Mesenchymal stem cell (in vitro differentiated cells and primary cell): ENCODE measurements at regions not wholly inside any gene's neighbourhood (a gene's known extent, or its start where the extent isn't known, plus 50 kb on each side); places are given as distances from the start of the nearest gene placed in this dataset.

Experiments
- DNase-seq: peaks from one replicate; pipeline ENCODE4 v3.0.0-alpha.2; 2013
- H2AFZ ChIP-seq: one replicate; pipeline ENCODE4 v1.6.1; 2013; ENCODE audit warnings: low read depth, mild to moderate bottlenecking, control low read depth, inconsistent platforms, low read length, moderate library complexity
- H2AK5ac ChIP-seq: 2 replicates; pipeline ENCODE4 v1.6.1; 2013; ENCODE audit warnings: low read length, moderate library complexity, mild to moderate bottlenecking, inconsistent platforms; ENCODE audit not compliant: severe bottlenecking
- H2BK120ac ChIP-seq: one replicate; pipeline ENCODE4 v1.6.1; 2013; ENCODE audit warnings: low read depth, mild to moderate bottlenecking, inconsistent platforms, low read length, moderate library complexity
- H2BK12ac ChIP-seq, 2 experiments: one replicate each; pipeline ENCODE4 v1.6.1; 2013; ENCODE audit warnings: inconsistent platforms in 2 of 2, low read length in 2 of 2, mild to moderate bottlenecking in 2 of 2, moderate library complexity in 2 of 2, control low read depth in 1 of 2
- H2BK15ac ChIP-seq: one replicate; pipeline ENCODE4 v1.6.1; 2013; ENCODE audit warnings: mild to moderate bottlenecking, low read depth, inconsistent platforms; ENCODE audit not compliant: poor library complexity, severe bottlenecking
- H2BK5ac ChIP-seq: 2 replicates; pipeline ENCODE4 v1.6.1; 2013; ENCODE audit warnings: low read depth, mild to moderate bottlenecking, low read length, control low read depth, inconsistent platforms; ENCODE audit not compliant: poor library complexity, severe bottlenecking
- H3K14ac ChIP-seq, 2 experiments: one replicate each; pipeline ENCODE4 v1.6.1; 2013; ENCODE audit warnings: inconsistent platforms in 2 of 2, low read length in 2 of 2, control low read depth in 1 of 2, mild to moderate bottlenecking in 1 of 2, moderate library complexity in 1 of 2
- H3K18ac ChIP-seq, 2 experiments: one replicate each; pipeline ENCODE4 v1.6.1; 2013; ENCODE audit warnings: inconsistent platforms in 2 of 2, low read length in 2 of 2, control low read depth in 1 of 2, low read depth in 1 of 2, mild to moderate bottlenecking in 1 of 2
- H3K23ac ChIP-seq, 2 experiments: one replicate each; pipeline ENCODE4 v1.6.1; 2013; ENCODE audit warnings: inconsistent platforms in 2 of 2, low read length in 2 of 2, mild to moderate bottlenecking in 2 of 2, moderate library complexity in 2 of 2, control low read depth in 1 of 2
- H3K27ac ChIP-seq: 2 replicates; pipeline ENCODE4 v1.5.1; 2013; ENCODE audit warnings: mild to moderate bottlenecking, moderate library complexity, low read length, control low read depth, inconsistent platforms; ENCODE audit not compliant: poor library complexity, severe bottlenecking
- H3K27me3 ChIP-seq, 2 experiments: 2 replicates each; pipeline versions ENCODE4 v1.6.1 to v1.7.0; 2013; ENCODE audit warnings: low read length in 2 of 2, mild to moderate bottlenecking in 2 of 2, moderate library complexity in 2 of 2, control low read depth in 1 of 2, inconsistent platforms in 1 of 2; ENCODE audit not compliant: control insufficient read depth in 1 of 2, insufficient read depth in 1 of 2
- H3K36me3 ChIP-seq, 2 experiments: 2 replicates each; pipeline versions ENCODE4 v1.6.1 to v1.7.0; 2013; ENCODE audit warnings: low read length in 2 of 2, control low read depth in 1 of 2, inconsistent platforms in 1 of 2, low read depth in 1 of 2, mild to moderate bottlenecking in 1 of 2; ENCODE audit not compliant: insufficient read depth in 2 of 2, control insufficient read depth in 1 of 2
- H3K4ac ChIP-seq, 2 experiments: one replicate each; pipeline ENCODE4 v1.6.1; 2013; ENCODE audit warnings: inconsistent platforms in 2 of 2, low read length in 2 of 2, mild to moderate bottlenecking in 2 of 2, moderate library complexity in 2 of 2, control low read depth in 1 of 2, low read depth in 1 of 2
- H3K4me1 ChIP-seq: 2 replicates; pipeline ENCODE4 v1.6.1; 2013; ENCODE audit warnings: low read depth, low read length, control low read depth; ENCODE audit not compliant: control insufficient read depth, insufficient read depth
- H3K4me2 ChIP-seq: 2 replicates; pipeline ENCODE4 v1.6.1; 2013; ENCODE audit warnings: low read length, mild to moderate bottlenecking, inconsistent platforms; ENCODE audit not compliant: poor library complexity, severe bottlenecking
- H3K4me3 ChIP-seq, 2 experiments: 2 replicates each; pipeline versions ENCODE4 v1.5.1 to v1.7.0; 2013; ENCODE audit warnings: low read length in 2 of 2, mild to moderate bottlenecking in 2 of 2, control low read depth in 1 of 2, low read depth in 1 of 2; ENCODE audit not compliant: insufficient read depth in 1 of 2
- H3K79me1 ChIP-seq: replicated peaks from 2 replicates; pipeline ENCODE4 v1.6.1; 2013; ENCODE audit warnings: mild to moderate bottlenecking, control low read depth, low read length, inconsistent platforms; ENCODE audit not compliant: poor library complexity, severe bottlenecking
- H3K9ac ChIP-seq: 2 replicates; pipeline ENCODE4 v1.7.0; 2013; ENCODE audit warnings: mild to moderate bottlenecking, low read length, moderate library complexity
- H3K9me3 ChIP-seq: 2 replicates; pipeline ENCODE4 v1.7.0; 2013; ENCODE audit warnings: mild to moderate bottlenecking, low read length; ENCODE audit not compliant: control insufficient read depth
- H4K8ac ChIP-seq: one replicate; pipeline ENCODE4 v1.6.1; 2013; ENCODE audit warnings: inconsistent platforms, mild to moderate bottlenecking, low read length, moderate library complexity
- H4K91ac ChIP-seq: one replicate; pipeline ENCODE4 v1.6.1; 2013; ENCODE audit warnings: mild to moderate bottlenecking, low read length, inconsistent platforms
- WGBS: methylation state at CpG from one replicate; pipeline ENCODE4 v1.1.7; 2013; ENCODE audit warnings: mixed read lengths; 5-methylcytosine and 5-hydroxymethylcytosine counted together

DNA sequence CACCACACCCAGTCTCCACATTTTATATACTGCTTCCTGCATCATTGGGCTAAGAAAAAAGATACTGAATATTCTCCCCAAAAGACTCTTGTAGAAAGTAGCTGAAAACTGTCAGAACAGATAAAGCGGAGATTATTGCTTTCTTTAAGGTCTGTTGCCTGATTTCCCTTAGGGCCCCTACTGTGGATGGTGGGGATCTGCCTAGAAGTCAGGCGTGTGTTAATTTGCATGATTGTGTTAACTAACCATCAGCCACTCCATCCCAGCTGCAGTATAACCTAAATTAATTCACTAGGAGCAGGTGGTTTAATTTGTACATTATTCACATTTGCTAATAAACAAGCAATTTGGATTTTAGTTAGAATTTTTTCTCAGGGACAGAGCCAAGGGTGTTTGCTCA, 360.3 kb downstream of the FBXW7 start:
- no peak overlapping the region for H3K4me2 ChIP-seq
- no peaks in the 10 kb centered on the region for H3K4me1 ChIP-seq
- H2BK120ac ChIP-seq: no peak overlapping the region
- H3K9me3 ChIP-seq: no peaks in the 10 kb centered on the region
- no peak overlapping the region for H3K23ac ChIP-seq
- H3K36me3 ChIP-seq: no peaks in the 10 kb centered on the region
- H2AK5ac ChIP-seq: no peak overlapping the region
- H3K18ac ChIP-seq: no peak overlapping the region
- no peak for DNase-seq
- no peak overlapping the region for H2BK5ac ChIP-seq
- peaks cover 4 to 11% of the 10 kb centered on the region in 2 experiments for H3K27me3 ChIP-seq
- no peak overlapping the region for H3K4me3 ChIP-seq
- no peaks in the 10 kb centered on the region for H3K79me1 ChIP-seq
- H2BK15ac ChIP-seq: no peak overlapping the region
- no peak overlapping the region for H3K9ac ChIP-seq
- H4K8ac ChIP-seq: no peak overlapping the region
- WGBS: 83% methylated on average over 1 of the region's 2 CpGs
- H3K27ac ChIP-seq: no peak overlapping the region
- no peak overlapping the region for H3K4ac ChIP-seq
- no peak overlapping the region for H2AFZ ChIP-seq
- H4K91ac ChIP-seq: no peak overlapping the region
- H3K14ac ChIP-seq: no peak overlapping the region
- no peak overlapping the region for H2BK12ac ChIP-seq

DNA sequence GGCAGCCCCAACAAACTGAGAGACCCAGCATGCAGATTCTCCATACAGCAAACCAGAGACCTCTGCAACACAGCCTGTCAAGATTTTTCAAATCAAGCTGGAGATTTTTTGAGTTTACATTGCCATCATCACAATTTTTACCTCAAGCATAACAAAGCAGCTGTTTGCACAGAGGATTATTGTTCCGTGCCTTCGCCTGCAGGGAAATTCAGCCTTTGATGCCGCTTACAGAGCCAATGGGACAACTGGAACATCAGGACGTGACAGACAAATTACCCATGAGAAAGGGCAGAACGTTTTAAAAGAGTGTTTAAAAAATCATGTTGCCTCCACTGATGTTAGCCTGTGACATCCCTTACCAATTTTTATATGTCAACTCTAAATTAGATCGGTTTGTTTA, 363.7 kb downstream of the FBXW7 start:
- Histone ChIP-seq H3K9me3 (no peaks in the 10 kb centered on the region), H3K4me1 (no peaks in the 10 kb centered on the region), H3K9ac (no peak overlapping the region), H3K4me3 (no peak overlapping the region), H3K27ac (no peak overlapping the region), H3K23ac (no peak overlapping the region), H2BK120ac (no peak overlapping the region), H3K14ac (no peak overlapping the region), H3K4ac (no peak overlapping the region), H2BK12ac (no peak overlapping the region), H2BK5ac (no peak overlapping the region), H2AFZ (no peak overlapping the region), H2AK5ac (no peak overlapping the region), H2BK15ac (no peak overlapping the region), H3K79me1 (no peaks in the 10 kb centered on the region), H3K27me3 (peaks cover 4 to 22% of the 10 kb centered on the region in 2 experiments), H3K18ac (no peak overlapping the region), H3K4me2 (no peak overlapping the region), H4K8ac (no peak overlapping the region), H3K36me3 (no peaks in the 10 kb centered on the region), H4K91ac (no peak overlapping the region)
- 92% methylated on average over 4 of the region's 6 CpGs for WGBS
- DNase-seq: no peak

DNA sequence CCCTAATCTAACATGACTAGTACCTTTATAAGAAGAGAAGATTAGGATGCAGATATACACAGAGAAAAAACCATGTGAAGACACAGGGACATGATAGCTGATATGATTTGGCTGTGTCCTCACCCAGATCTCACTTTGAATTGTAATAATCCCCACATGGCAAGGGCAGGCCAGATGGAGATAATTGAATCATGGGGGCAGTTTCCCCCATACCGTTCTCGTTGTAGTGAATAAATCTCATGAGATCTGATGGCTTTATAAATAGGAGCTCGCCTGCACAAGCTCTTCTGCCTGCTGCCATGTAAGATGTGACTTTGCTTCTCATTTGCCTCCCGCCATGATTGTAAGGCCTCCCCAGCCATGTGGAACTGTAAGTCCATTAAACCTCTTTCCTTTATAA, 364.3 kb downstream of the FBXW7 start:
- Histone ChIP-seq H3K9me3 (no peaks in the 10 kb centered on the region), H3K4ac (no peak overlapping the region), H2BK120ac (no peak overlapping the region), H2BK12ac (no peak overlapping the region), H3K9ac (no peak overlapping the region), H2BK15ac (no peak overlapping the region), H2BK5ac (no peak overlapping the region), H3K4me3 (no peak overlapping the region), H3K27ac (no peak overlapping the region), H3K4me2 (no peak overlapping the region), H4K8ac (no peak overlapping the region), H2AK5ac (no peak overlapping the region), H3K18ac (no peak overlapping the region), H3K79me1 (no peaks in the 10 kb centered on the region), H3K14ac (no peak overlapping the region), H2AFZ (no peak overlapping the region), H3K36me3 (no peaks in the 10 kb centered on the region), H3K4me1 (no peaks in the 10 kb centered on the region), H3K27me3 (peaks cover 4 to 22% of the 10 kb centered on the region in 2 experiments), H4K91ac (no peak overlapping the region), H3K23ac (no peak overlapping the region)
- no peak for DNase-seq
- WGBS: 73% methylated on average over 4 of the region's 4 CpGs

DNA sequence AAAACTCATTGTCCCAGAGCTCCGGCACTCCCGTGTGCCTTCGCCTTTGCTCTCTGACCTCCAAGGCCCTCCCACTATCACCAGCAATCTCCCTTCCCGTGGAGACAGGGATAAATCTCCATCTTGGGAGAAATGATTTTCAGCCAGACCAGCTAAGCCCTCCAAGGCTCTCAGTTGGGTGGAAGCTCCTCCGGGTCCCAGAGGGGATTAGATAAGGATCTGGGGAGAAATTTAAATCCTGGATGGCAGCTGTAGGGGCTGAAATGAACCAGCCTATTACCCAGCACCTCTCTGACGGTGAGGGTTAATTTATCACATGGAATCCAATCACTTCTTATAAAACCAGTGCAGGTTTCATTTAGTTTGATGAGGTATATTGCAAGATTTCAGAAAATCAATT, 366.2 kb downstream of the FBXW7 start:
- H3K4me3 ChIP-seq: no peak overlapping the region
- no peak overlapping the region for H3K4me2 ChIP-seq
- H3K9me3 ChIP-seq: no peaks in the 10 kb centered on the region
- H3K27me3 ChIP-seq: peaks cover 4 to 22% of the 10 kb centered on the region in 2 experiments
- no peak overlapping the region for H2BK15ac ChIP-seq
- H3K23ac ChIP-seq: no peak overlapping the region
- no peak overlapping the region for H3K18ac ChIP-seq
- H3K4me1 ChIP-seq: no peaks in the 10 kb centered on the region
- H3K14ac ChIP-seq: no peak overlapping the region
- H2AFZ ChIP-seq: no peak overlapping the region
- no peak overlapping the region for H2BK5ac ChIP-seq
- H3K9ac ChIP-seq: no peak overlapping the region
- H3K27ac ChIP-seq: no peak overlapping the region
- WGBS: 58% methylated on average over 5 of the region's 6 CpGs
- no peaks in the 10 kb centered on the region for H3K79me1 ChIP-seq
- H2AK5ac ChIP-seq: no peak overlapping the region
- H4K91ac ChIP-seq: no peak overlapping the region
- H2BK120ac ChIP-seq: no peak overlapping the region
- H3K4ac ChIP-seq: no peak overlapping the region
- no peak overlapping the region for H4K8ac ChIP-seq
- no peaks in the 10 kb centered on the region for H3K36me3 ChIP-seq
- no peak overlapping the region for H2BK12ac ChIP-seq
- DNase-seq: no peak
